HepG2 (cell line): ENCODE measurements at regions not wholly inside any gene's neighbourhood (a gene's known extent, or its start where the extent isn't known, plus 50 kb on each side); places are given as distances from the start of the nearest gene placed in this dataset.
"Not testable (repeated sequence)": the region's sequence is repeated elsewhere in the genome, so short reads cannot be mapped to it uniquely, and the experiment has no call there.

ENCODE experiments used
- ATAC-seq: fragments of 200-7000 bp; cut with Tn5 transposase; 3 replicates; pipeline ENCODE4 v1.9.1; 2020; ENCODE audit warnings: mild to moderate bottlenecking, moderate library complexity
- BruUV-seq: library from RNA; stranded (reverse); fragments of 400-500 nt; replicated peaks from 2 replicates; lab custom pipeline; 2021; lab: Mats Ljungman, UMichigan
- CTCF ChIA-PET: fragments of 300-600 bp; formaldehyde crosslinking; extraction: SDS; loops from one replicate; lab custom pipeline; 2021; ENCODE audit warnings: low total read pairs, inconsistent platforms, low intra/inter-chr PET ratio; lab: Yijun Ruan, JAX
- POLR2A ChIA-PET: fragments of 350-600 bp; sonication (Branson Sonifier 250); formaldehyde crosslinking; loops from one replicate; lab custom pipeline; 2020; ENCODE audit warnings: antibody characterized with exemption, inconsistent platforms; lab: Yijun Ruan, JAX
- DNase-seq: peaks from one replicate; pipeline ENCODE4 v3.0.0-alpha.2; 2015; ENCODE audit warnings: low spot score
- FAIRE-seq: peaks from 3 replicates; lab custom pipeline; 2011; peaks lifted over from hg19 to GRCh38; lab: Jason Lieb, UNC
- H2AFZ ChIP-seq: one replicate; pipeline ENCODE4 v1.6.1; 2011; ENCODE audit warnings: low read length, inconsistent platforms
- H3K27ac ChIP-seq: fragments of 300-600 bp; 3 replicates; pipeline ENCODE4 v1.8.0; 2011; ENCODE audit warnings: mixed run types, mild to moderate bottlenecking, mixed read lengths, low read length, inconsistent platforms; ENCODE audit not compliant: insufficient read depth; ENCODE audit errors: extremely low read length
- H3K27me3 ChIP-seq, 2 experiments: fragments of 200-600 bp in 1 of 2; 2 replicates in 1 of 2; 3 replicates in 1 of 2; pipeline versions ENCODE4 v1.6.0 to v1.8.0; 2011; ENCODE audit warnings: low read length in 2 of 2, mild to moderate bottlenecking in 2 of 2, moderate library complexity in 2 of 2, inconsistent platforms in 1 of 2; ENCODE audit not compliant: insufficient read depth in 2 of 2, control insufficient read depth in 1 of 2
- H3K36me3 ChIP-seq, 2 experiments: fragments of 200-600 bp in 1 of 2; replicated peaks in 1 of 2; 2 replicates in 1 of 2; 3 replicates in 1 of 2; pipeline versions ENCODE4 v1.5.1 to v1.8.0; 2011; ENCODE audit warnings: low read length in 2 of 2, inconsistent platforms in 1 of 2; ENCODE audit not compliant: insufficient read depth in 2 of 2, control insufficient read depth in 1 of 2
- H3K4me1 ChIP-seq: 2 replicates; pipeline ENCODE4 v1.5.1; 2012; ENCODE audit warnings: low read length, inconsistent platforms; ENCODE audit not compliant: insufficient read depth
- H3K4me2 ChIP-seq: 2 replicates; pipeline ENCODE4 v1.6.0; 2011; ENCODE audit warnings: low read depth, low read length, inconsistent platforms
- H3K4me3 ChIP-seq, 3 experiments: fragments of 200-600 bp in 1 of 3; sonication (generic), shearing (Covaris generic) in 1 of 3; replicated peaks in 1 of 3; 2 replicates each; pipeline ENCODE4 v1.5.1; 2011 to 2016; ENCODE audit warnings: low read length in 3 of 3, inconsistent platforms in 2 of 3, low read depth in 2 of 3, mild to moderate bottlenecking in 2 of 3, control low read depth in 1 of 3, mixed read lengths in 1 of 3; ENCODE audit not compliant: insufficient read depth in 1 of 3
- H3K79me2 ChIP-seq: one replicate; pipeline ENCODE4 v1.6.1; 2011; ENCODE audit warnings: low read length, inconsistent platforms; ENCODE audit not compliant: insufficient read depth
- H3K9ac ChIP-seq: 2 replicates; pipeline ENCODE4 v1.6.0; 2011; ENCODE audit warnings: mild to moderate bottlenecking, low read depth, low read length, inconsistent platforms; ENCODE audit not compliant: insufficient read depth
- H3K9me3 ChIP-seq: 2 replicates; pipeline ENCODE4 v1.5.1; 2012; ENCODE audit warnings: mild to moderate bottlenecking, low read length
- H4K20me1 ChIP-seq: 2 replicates; pipeline ENCODE4 v1.6.0; 2011; ENCODE audit warnings: inconsistent platforms, mild to moderate bottlenecking, low read length, moderate library complexity; ENCODE audit not compliant: insufficient read depth
- BRCA1 ChIP-seq: sonication (generic); formaldehyde crosslinking; IDR thresholded peaks from 2 replicates; pipeline ENCODE4 v1.4.0; 2020; ENCODE audit warnings: missing genetic modification reagents
- FOXK1 ChIP-seq: sonication (generic); formaldehyde crosslinking; IDR thresholded peaks from 2 replicates; pipeline ENCODE4 v1.4.0; 2020; ENCODE audit warnings: low read depth, missing genetic modification reagents, borderline replicate concordance
- HIVEP1 ChIP-seq: sonication (generic); formaldehyde crosslinking; IDR thresholded peaks from 2 replicates; pipeline ENCODE4 v1.4.0; 2020; ENCODE audit warnings: mild to moderate bottlenecking, missing genetic modification reagents
- HOXA5 ChIP-seq: sonication (generic); formaldehyde crosslinking; IDR thresholded peaks from 2 replicates; pipeline ENCODE4 v1.4.0; 2020; ENCODE audit warnings: missing genetic modification reagents
- PITX1 ChIP-seq: sonication (generic); formaldehyde crosslinking; IDR thresholded peaks from 2 replicates; pipeline ENCODE4 v1.5.1; 2020; ENCODE audit warnings: mild to moderate bottlenecking, missing genetic modification reagents
- SALL1 ChIP-seq: sonication (generic); formaldehyde crosslinking; IDR thresholded peaks from 2 replicates; pipeline ENCODE4 v1.8.0; 2022; ENCODE audit warnings: mild to moderate bottlenecking, missing genetic modification reagents
- ZNF501 ChIP-seq: sonication (generic); formaldehyde crosslinking; IDR thresholded peaks from 2 replicates; pipeline ENCODE4 v1.5.1; 2020; ENCODE audit warnings: mild to moderate bottlenecking, moderate library complexity, missing genetic modification reagents
- WGBS: methylation state at CpG from one replicate; pipeline ENCODE4 v1.1.6; 2017; ENCODE audit warnings: low lambda C conversion rate; 5-methylcytosine and 5-hydroxymethylcytosine counted together
- in situ Hi-C: cut with HindIII; loops from 2 replicates; pipeline ENCODE4 v1.10.0; 2017; ENCODE audit warnings: low pct_unique_long_range_greater_than_20kb; ENCODE audit not compliant: extremely low pct_ligation_motif_present
- intact Hi-C: fragments of 100-400 bp; cut with micrococcal nuclease; formaldehyde crosslinking; loops from one replicate; pipeline ENCODE4 v1.10.0; 2022; ENCODE audit not compliant: unreplicated experiment
- TF ChIP-seq, protein P1 (sequence below): sonication (generic); formaldehyde crosslinking; conservative IDR thresholded peaks from 2 replicates; pipeline ENCODE4 v1.8.1; 2023; ENCODE audit warnings: missing genetic modification reagents
- TF ChIP-seq, protein P2 (sequence below): sonication (generic); formaldehyde crosslinking; IDR thresholded peaks from 2 replicates; pipeline ENCODE4 v1.5.1; 2020; ENCODE audit warnings: mild to moderate bottlenecking, missing genetic modification reagents, moderate library complexity
- TF ChIP-seq, protein P3 (sequence below): sonication (generic); formaldehyde crosslinking; IDR thresholded peaks from 2 replicates; pipeline ENCODE4 v1.4.0; 2020; ENCODE audit warnings: missing genetic modification reagents
- TF ChIP-seq, protein P4 (sequence below): sonication (generic); formaldehyde crosslinking; IDR thresholded peaks from 2 replicates; pipeline ENCODE4 v1.5.0; 2020; ENCODE audit warnings: missing genetic modification reagents, mild to moderate bottlenecking, borderline replicate concordance

DNA sequence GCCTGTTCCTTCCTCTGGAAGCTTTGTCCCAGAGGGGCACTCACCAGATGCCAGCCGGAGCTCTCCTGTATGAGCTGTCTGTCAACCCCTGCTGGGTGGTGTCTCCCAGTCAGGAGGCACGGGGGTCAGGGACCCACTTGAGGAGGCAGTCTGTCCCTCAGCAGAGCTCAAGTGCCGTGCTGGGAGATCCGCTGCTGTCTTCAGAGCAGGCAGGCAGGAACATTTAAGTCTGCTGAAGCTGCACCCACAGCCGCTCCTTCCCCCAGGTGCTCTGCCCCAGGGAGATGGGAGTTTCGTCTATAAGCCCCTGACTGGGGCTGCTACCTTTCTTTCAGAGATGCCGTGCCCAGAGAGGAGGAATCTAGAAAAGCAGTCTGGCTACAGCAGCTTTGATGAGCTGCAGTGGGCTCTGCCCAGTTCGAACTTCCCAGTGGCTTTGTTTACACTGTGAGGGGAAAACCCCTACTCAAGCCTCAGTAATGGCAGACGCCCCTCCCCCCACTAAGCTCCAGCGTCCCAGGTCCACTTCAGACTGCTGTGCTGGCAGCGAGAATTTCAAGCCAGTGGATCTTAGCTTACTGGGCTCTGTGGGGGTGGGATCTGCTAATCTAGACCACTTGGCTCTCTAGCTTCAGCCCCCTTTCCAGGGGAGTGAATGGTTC, 61.5 kb upstream of the PRNP start (continued):
- TF ChIP-seq SALL1 (CRISPR knock-in tag) = peak; percentile 46; the same call in 1 of the 2 replicates
- TF ChIP-seq FOXK1 = peak; percentile 43; the same call in 1 of the 2 replicates
- peak; percentile 26; the same call in 1 of the 2 replicates for TF ChIP-seq ZNF501 (CRISPR knock-in tag)
- TF ChIP-seq HIVEP1 (CRISPR knock-in tag) = peak; percentile 71
- TF ChIP-seq, protein P1, sequence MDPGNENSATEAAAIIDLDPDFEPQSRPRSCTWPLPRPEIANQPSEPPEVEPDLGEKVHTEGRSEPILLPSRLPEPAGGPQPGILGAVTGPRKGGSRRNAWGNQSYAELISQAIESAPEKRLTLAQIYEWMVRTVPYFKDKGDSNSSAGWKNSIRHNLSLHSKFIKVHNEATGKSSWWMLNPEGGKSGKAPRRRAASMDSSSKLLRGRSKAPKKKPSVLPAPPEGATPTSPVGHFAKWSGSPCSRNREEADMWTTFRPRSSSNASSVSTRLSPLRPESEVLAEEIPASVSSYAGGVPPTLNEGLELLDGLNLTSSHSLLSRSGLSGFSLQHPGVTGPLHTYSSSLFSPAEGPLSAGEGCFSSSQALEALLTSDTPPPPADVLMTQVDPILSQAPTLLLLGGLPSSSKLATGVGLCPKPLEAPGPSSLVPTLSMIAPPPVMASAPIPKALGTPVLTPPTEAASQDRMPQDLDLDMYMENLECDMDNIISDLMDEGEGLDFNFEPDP (CRISPR knock-in tag) = 0 out of 2 replicates have a peak, but pooled peaks have one; percentile 32
- TF ChIP-seq PITX1 (CRISPR knock-in tag) = peak; percentile 43; the same call in 1 of the 2 replicates
- TF ChIP-seq, protein P2, sequence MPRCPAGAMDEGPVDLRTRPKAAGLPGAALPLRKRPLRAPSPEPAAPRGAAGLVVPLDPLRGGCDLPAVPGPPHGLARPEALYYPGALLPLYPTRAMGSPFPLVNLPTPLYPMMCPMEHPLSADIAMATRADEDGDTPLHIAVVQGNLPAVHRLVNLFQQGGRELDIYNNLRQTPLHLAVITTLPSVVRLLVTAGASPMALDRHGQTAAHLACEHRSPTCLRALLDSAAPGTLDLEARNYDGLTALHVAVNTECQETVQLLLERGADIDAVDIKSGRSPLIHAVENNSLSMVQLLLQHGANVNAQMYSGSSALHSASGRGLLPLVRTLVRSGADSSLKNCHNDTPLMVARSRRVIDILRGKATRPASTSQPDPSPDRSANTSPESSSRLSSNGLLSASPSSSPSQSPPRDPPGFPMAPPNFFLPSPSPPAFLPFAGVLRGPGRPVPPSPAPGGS (CRISPR knock-in tag) = peak; percentile 99
- TF ChIP-seq, protein P3, sequence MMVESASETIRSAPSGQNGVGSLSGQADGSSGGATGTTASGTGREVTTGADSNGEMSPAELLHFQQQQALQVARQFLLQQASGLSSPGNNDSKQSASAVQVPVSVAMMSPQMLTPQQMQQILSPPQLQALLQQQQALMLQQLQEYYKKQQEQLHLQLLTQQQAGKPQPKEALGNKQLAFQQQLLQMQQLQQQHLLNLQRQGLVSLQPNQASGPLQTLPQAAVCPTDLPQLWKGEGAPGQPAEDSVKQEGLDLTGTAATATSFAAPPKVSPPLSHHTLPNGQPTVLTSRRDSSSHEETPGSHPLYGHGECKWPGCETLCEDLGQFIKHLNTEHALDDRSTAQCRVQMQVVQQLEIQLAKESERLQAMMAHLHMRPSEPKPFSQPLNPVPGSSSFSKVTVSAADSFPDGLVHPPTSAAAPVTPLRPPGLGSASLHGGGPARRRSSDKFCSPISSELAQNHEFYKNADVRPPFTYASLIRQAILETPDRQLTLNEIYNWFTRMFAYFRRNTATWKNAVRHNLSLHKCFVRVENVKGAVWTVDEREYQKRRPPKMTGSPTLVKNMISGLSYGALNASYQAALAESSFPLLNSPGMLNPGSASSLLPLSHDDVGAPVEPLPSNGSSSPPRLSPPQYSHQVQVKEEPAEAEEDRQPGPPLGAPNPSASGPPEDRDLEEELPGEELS = peak; percentile 52; the same call in 1 of the 2 replicates
- TF ChIP-seq, protein P4, sequence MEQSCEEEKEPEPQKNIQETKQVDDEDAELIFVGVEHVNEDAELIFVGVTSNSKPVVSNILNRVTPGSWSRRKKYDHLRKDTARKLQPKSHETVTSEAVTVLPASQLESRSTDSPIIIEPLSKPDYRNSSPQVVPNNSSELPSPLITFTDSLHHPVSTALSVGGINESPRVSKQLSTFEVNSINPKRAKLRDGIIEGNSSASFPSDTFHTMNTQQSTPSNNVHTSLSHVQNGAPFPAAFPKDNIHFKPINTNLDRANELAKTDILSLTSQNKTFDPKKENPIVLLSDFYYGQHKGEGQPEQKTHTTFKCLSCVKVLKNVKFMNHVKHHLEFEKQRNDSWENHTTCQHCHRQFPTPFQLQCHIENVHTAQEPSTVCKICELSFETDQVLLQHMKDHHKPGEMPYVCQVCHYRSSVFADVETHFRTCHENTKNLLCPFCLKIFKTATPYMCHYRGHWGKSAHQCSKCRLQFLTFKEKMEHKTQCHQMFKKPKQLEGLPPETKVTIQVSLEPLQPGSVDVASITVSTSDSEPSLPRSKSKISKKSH (CRISPR knock-in tag) = 0 out of 2 replicates have a peak, but pooled peaks have one; percentile 51
- 0 out of 2 replicates have a peak, but pooled peaks have one; percentile 38 for TF ChIP-seq BRCA1
- 0 out of 2 replicates have a peak, but pooled peaks have one; percentile 28 for TF ChIP-seq HOXA5 (CRISPR knock-in tag)

DNA sequence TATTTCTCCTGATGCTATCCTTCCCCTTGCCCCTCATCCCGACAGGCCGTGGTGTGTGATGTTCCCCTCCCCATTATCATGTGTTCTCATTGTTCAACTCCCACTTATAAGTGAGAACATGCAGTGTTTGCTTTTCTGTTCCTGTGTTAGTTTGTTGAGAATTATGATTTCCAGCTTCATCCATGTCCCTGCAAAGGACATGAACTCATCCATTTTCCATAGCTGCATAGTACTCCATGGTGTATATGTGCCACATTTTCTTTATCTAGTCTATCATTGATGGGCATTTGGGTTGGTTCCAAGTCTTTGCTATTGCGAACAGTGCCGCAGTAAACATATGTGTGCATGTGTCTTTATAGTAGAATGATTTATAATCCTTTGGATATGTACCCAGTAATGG, 67.1 kb upstream of the PRNP start:
- in situ Hi-C loops, POLR2A ChIA-PET: not testable (repeated sequence)
- 44% methylated on average over 4 of the region's 4 CpGs for WGBS

More for the DNA sequence above, 67.1 kb upstream of the PRNP start:
- intact Hi-C loops, FAIRE-seq, H4K20me1 ChIP-seq, H3K9me3 ChIP-seq, H3K4me2 ChIP-seq, H3K9ac ChIP-seq, DNase-seq, H3K79me2 ChIP-seq, H2AFZ ChIP-seq, ATAC-seq, CTCF ChIA-PET, H3K4me1 ChIP-seq, H3K27ac ChIP-seq, BruUV-seq, H3K4me3 ChIP-seq, H3K36me3 ChIP-seq: not testable (repeated sequence)
- peaks cover 3 to 31% of the 10 kb centered on the region in 2 experiments; a peak in 4 of 5 replicates for H3K27me3 ChIP-seq
